ENCODE measurements at regions not wholly inside any gene's neighbourhood (a gene's known extent, or its start where the extent isn't known, plus 50 kb on each side); places are given as distances from the start of the nearest gene placed in this dataset.
"Not testable (repeated sequence)": the region's sequence is repeated elsewhere in the genome, so short reads cannot be mapped to it uniquely, and the experiment has no call there.

- intact Hi-C loops (cut with DNase I; ENCODE audit: low total_unique reads) (no loop called here), in situ Hi-C loops (cut with MboI; ENCODE audit: low sequenced_read_pairs in 4 of 4) (no loop called here)
- ATAC-seq (no peak), DNase-seq (no peak)
- Histone ChIP-seq H3K9me3 (no peaks in the 10 kb centered on the region), H3K27me3 (no peaks in the 10 kb centered on the region), H3K27ac (no peak overlapping the region), H3K4me3 (no peak overlapping the region), H3K36me3 (no peaks in the 10 kb centered on the region), H3K4me1 (peaks cover 0 to 5% of the 10 kb centered on the region in 2 donors)
- TF ChIP-seq POLR2A (IDR thresholded peaks at IDR 0.05): no peak
These were observed 421.4 kb upstream of the RUNX1 start for GRCh38 chr21:35470522-35470921.

GRCh38 chr21:35469498-35469897 lies 420.4 kb upstream of the RUNX1 start:
- in situ Hi-C loops (cut with MboI; ENCODE audit: low sequenced_read_pairs in 4 of 4): no loop called here
- no peak for DNase-seq
- H3K9me3 ChIP-seq: no peaks in the 10 kb centered on the region
- intact Hi-C loops (cut with DNase I; ENCODE audit: low total_unique reads): no loop called here
- no peak for ATAC-seq
- H3K4me3 ChIP-seq: no peak overlapping the region
- no peaks in the 10 kb centered on the region for H3K4me1 ChIP-seq
- TF ChIP-seq POLR2A (IDR thresholded peaks at IDR 0.05): no peak
- TF ChIP-seq CTCF (IDR thresholded peaks at IDR 0.05 in 4 of 5, conservative IDR thresholded peaks at IDR 0.05 in 1 of 5): no peak
- no peaks in the 10 kb centered on the region for H3K27me3 ChIP-seq
- no peaks in the 10 kb centered on the region for H3K36me3 ChIP-seq
- no peak overlapping the region for H3K27ac ChIP-seq

- intact Hi-C loops (cut with DNase I; ENCODE audit: low total_unique reads): no loop called here
- TF ChIP-seq CTCF (IDR thresholded peaks at IDR 0.05 in 4 of 5, conservative IDR thresholded peaks at IDR 0.05 in 1 of 5): no peak
- TF ChIP-seq POLR2A (IDR thresholded peaks at IDR 0.05): no peak
- H3K27me3 ChIP-seq: no peaks in the 10 kb centered on the region
- DNase-seq (no peak), ATAC-seq (no peak)
- H3K4me3 ChIP-seq: no peak overlapping the region
- H3K9me3 ChIP-seq: no peaks in the 10 kb centered on the region
- no peaks in the 10 kb centered on the region for H3K4me1 ChIP-seq
- H3K36me3 ChIP-seq: no peaks in the 10 kb centered on the region
- in situ Hi-C loops (cut with MboI; ENCODE audit: low sequenced_read_pairs in 4 of 4): no loop called here
- H3K27ac ChIP-seq: no peak overlapping the region
These were observed 419.9 kb upstream of the RUNX1 start for GRCh38 chr21:35468991-35469390.

- Histone ChIP-seq H3K27ac (no peak overlapping the region), H3K9me3 (no peaks in the 10 kb centered on the region)
- no peak for ATAC-seq
These were observed 418.5 kb upstream of the RUNX1 start for GRCh38 chr21:35467566-35467965.

GRCh38 chr21:35466681-35467080 lies 417.6 kb upstream of the RUNX1 start:
- H3K4me3 ChIP-seq; H3K27me3 ChIP-seq; H3K9me3 ChIP-seq; H3K27ac ChIP-seq; in situ Hi-C loops (cut with MboI; ENCODE audit: low sequenced_read_pairs in 4 of 4); intact Hi-C loops (cut with DNase I; ENCODE audit: low total_unique reads); DNase-seq; H3K36me3 ChIP-seq; H3K4me1 ChIP-seq; ATAC-seq: not testable (repeated sequence)

More at GRCh38 chr21:35467566-35467965, 418.5 kb upstream of the RUNX1 start:
- no peak overlapping the region for H3K4me3 ChIP-seq
- no peaks in the 10 kb centered on the region for H3K36me3 ChIP-seq
- H3K4me1 ChIP-seq: no peaks in the 10 kb centered on the region
- intact Hi-C loops (cut with DNase I; ENCODE audit: low total_unique reads): no loop called here
- TF ChIP-seq CTCF (IDR thresholded peaks at IDR 0.05 in 4 of 5, conservative IDR thresholded peaks at IDR 0.05 in 1 of 5): no peak
- TF ChIP-seq POLR2A (IDR thresholded peaks at IDR 0.05): no peak
- in situ Hi-C loops (cut with MboI; ENCODE audit: low sequenced_read_pairs in 4 of 4): no loop called here
- H3K27me3 ChIP-seq: no peaks in the 10 kb centered on the region
- DNase-seq: no peak

- H3K4me1 ChIP-seq: no peaks in the 10 kb centered on the region
- H3K27ac ChIP-seq: no peak overlapping the region
- no peak overlapping the region for H3K4me3 ChIP-seq
- H3K36me3 ChIP-seq: no peaks in the 10 kb centered on the region
- intact Hi-C loops (cut with DNase I; ENCODE audit: low total_unique reads) (no loop called here), in situ Hi-C loops (cut with MboI; ENCODE audit: low sequenced_read_pairs in 4 of 4) (no loop called here)
- ATAC-seq (no peak), DNase-seq (no peak)
- no peaks in the 10 kb centered on the region for H3K27me3 ChIP-seq
- TF ChIP-seq CTCF (IDR thresholded peaks at IDR 0.05 in 4 of 5, conservative IDR thresholded peaks at IDR 0.05 in 1 of 5): no peak
- no peak for TF ChIP-seq POLR2A (IDR thresholded peaks at IDR 0.05)
- no peaks in the 10 kb centered on the region for H3K9me3 ChIP-seq
These were observed 416.6 kb upstream of the RUNX1 start for GRCh38 chr21:35465741-35466140.
